Neuronal stem cell (in vitro differentiated cells): ENCODE measurements at regions not wholly inside any gene's neighbourhood (a gene's known extent, or its start where the extent isn't known, plus 50 kb on each side); places are given as distances from the start of the nearest gene placed in this dataset.

Source experiments
- DNase-seq: peaks from one replicate; pipeline ENCODE4 v3.0.0-alpha.2; 2013; ENCODE audit warnings: low spot score
- H2AFZ ChIP-seq: one replicate; pipeline ENCODE4 v1.6.1; 2013; ENCODE audit warnings: mild to moderate bottlenecking, low read length, inconsistent platforms
- H2AK5ac ChIP-seq: 2 replicates; pipeline ENCODE4 v1.6.1; 2013; ENCODE audit warnings: low read depth, mild to moderate bottlenecking, inconsistent platforms, low read length, moderate library complexity, mixed read lengths
- H2BK120ac ChIP-seq: 2 replicates; pipeline ENCODE4 v1.6.1; 2013; ENCODE audit warnings: low read depth, mild to moderate bottlenecking, inconsistent platforms, low read length, moderate library complexity, mixed read lengths
- H2BK12ac ChIP-seq: one replicate; pipeline ENCODE4 v1.6.1; 2013; ENCODE audit warnings: low read length, inconsistent platforms
- H2BK15ac ChIP-seq: 2 replicates; pipeline ENCODE4 v1.6.1; 2013; ENCODE audit warnings: mild to moderate bottlenecking, low read length, inconsistent platforms, mixed read lengths
- H2BK5ac ChIP-seq: one replicate; pipeline ENCODE4 v1.6.1; 2013; ENCODE audit warnings: inconsistent platforms, mild to moderate bottlenecking, low read length, moderate library complexity
- H3K14ac ChIP-seq: one replicate; pipeline ENCODE4 v1.6.1; 2013; ENCODE audit warnings: low read length, inconsistent platforms
- H3K18ac ChIP-seq: 2 replicates; pipeline ENCODE4 v1.6.1; 2013; ENCODE audit warnings: low read length, inconsistent platforms
- H3K23ac ChIP-seq: 2 replicates; pipeline ENCODE4 v1.6.1; 2013; ENCODE audit warnings: low read depth, mild to moderate bottlenecking, mixed read lengths, low read length, inconsistent platforms; ENCODE audit not compliant: poor library complexity
- H3K27ac ChIP-seq: replicated peaks from 3 replicates; pipeline ENCODE4 v1.5.1; 2013; ENCODE audit warnings: low read length, inconsistent platforms
- H3K27me3 ChIP-seq, 3 experiments: 2 replicates each; pipeline ENCODE4 v1.6.1; 2013; ENCODE audit warnings: low read length in 3 of 3, mild to moderate bottlenecking in 2 of 3, inconsistent platforms in 1 of 3, low read depth in 1 of 3, mixed read lengths in 1 of 3, moderate library complexity in 1 of 3; ENCODE audit not compliant: control insufficient read depth in 3 of 3, insufficient read depth in 3 of 3
- H3K36me3 ChIP-seq, 2 donors: replicated peaks in 1 of 2; 2 replicates each; pipeline ENCODE4 v1.6.1; 2013; ENCODE audit warnings: low read length in 2 of 2; ENCODE audit not compliant: control insufficient read depth in 2 of 2, insufficient read depth in 2 of 2
- H3K4ac ChIP-seq: 2 replicates; pipeline ENCODE4 v1.6.1; 2013; ENCODE audit warnings: inconsistent platforms, mild to moderate bottlenecking, low read length, moderate library complexity
- H3K4me1 ChIP-seq, 2 donors: 1 replicate in 1 of 2; 2 replicates in 1 of 2; pipeline ENCODE4 v1.6.1; 2013; ENCODE audit warnings: low read length in 2 of 2, low read depth in 1 of 2; ENCODE audit not compliant: control insufficient read depth in 2 of 2, insufficient read depth in 1 of 2
- H3K4me2 ChIP-seq: one replicate; pipeline ENCODE4 v1.6.1; 2013; ENCODE audit warnings: mild to moderate bottlenecking, low read length, inconsistent platforms; ENCODE audit not compliant: insufficient read depth, poor library complexity, severe bottlenecking
- H3K4me3 ChIP-seq, 2 donors: 2 replicates each; pipeline ENCODE4 v1.5.1; 2013; ENCODE audit warnings: low read length in 2 of 2, mild to moderate bottlenecking in 2 of 2, inconsistent platforms in 1 of 2, moderate library complexity in 1 of 2
- H3K79me1 ChIP-seq: one replicate; pipeline ENCODE4 v1.6.1; 2013; ENCODE audit warnings: low read depth, mild to moderate bottlenecking, inconsistent platforms, low read length, moderate library complexity
- H3K9ac ChIP-seq: one replicate; pipeline ENCODE4 v1.6.1; 2013; ENCODE audit warnings: mild to moderate bottlenecking, low read depth, low read length, inconsistent platforms; ENCODE audit not compliant: poor library complexity
- H3K9me3 ChIP-seq, 2 donors: replicated peaks in 1 of 2; 2 replicates each; pipeline versions ENCODE3 to v1.6.1; 2013; ENCODE audit warnings: low read length in 2 of 2, mild to moderate bottlenecking in 2 of 2, inconsistent platforms in 1 of 2, low read depth in 1 of 2, mixed read lengths in 1 of 2, moderate library complexity in 1 of 2; ENCODE audit not compliant: control insufficient read depth in 2 of 2, insufficient read depth in 1 of 2
- H4K8ac ChIP-seq: one replicate; pipeline ENCODE4 v1.6.1; 2013; ENCODE audit warnings: low read depth, mild to moderate bottlenecking, inconsistent platforms, low read length, moderate library complexity
- H4K91ac ChIP-seq: one replicate; pipeline ENCODE4 v1.6.1; 2013; ENCODE audit warnings: low read length, low read depth, mild to moderate bottlenecking, inconsistent platforms; ENCODE audit not compliant: poor library complexity
- WGBS, 2 donors: extraction: QIAGEN DNeasy Blood & Tissue Kit; methylation state at CpG; one replicate each; pipeline ENCODE4 v1.1.7; 2013; ENCODE audit warnings: missing lambda C conversion rate in 2 of 2, mixed read lengths in 1 of 2; ENCODE audit not compliant: insufficient read length in 2 of 2, insufficient replicate concordance in 1 of 2; ENCODE audit errors: extremely low coverage in 2 of 2; 5-methylcytosine and 5-hydroxymethylcytosine counted together

GRCh38 chr1:90768826-90769225 lies 51.7 kb upstream of the BARHL2 start:
- no peak for DNase-seq

GRCh38 chr1:90768098-90768497 lies 51.0 kb upstream of the BARHL2 start:
- Histone ChIP-seq H3K23ac (no peak overlapping the region), H3K27ac (no peak overlapping the region), H2BK120ac (no peak overlapping the region), H2BK12ac (no peak overlapping the region), H3K36me3 (no peaks in the 10 kb centered on the region), H3K79me1 (no peaks in the 10 kb centered on the region), H2AK5ac (no peak overlapping the region), H3K27me3 (no peaks in the 10 kb centered on the region), H2BK5ac (no peak overlapping the region), H4K91ac (no peak overlapping the region), H3K9me3 (no peaks in the 10 kb centered on the region), H2BK15ac (no peak overlapping the region), H3K4me1 (no peaks in the 10 kb centered on the region), H3K4me3 (no peak overlapping the region), H3K18ac (no peak overlapping the region), H3K14ac (no peak overlapping the region), H4K8ac (no peak overlapping the region), H2AFZ (no peak overlapping the region), H3K9ac (no peak overlapping the region), H3K4ac (no peak overlapping the region), H3K4me2 (no peak overlapping the region)
- WGBS, 2 donors: no CpG with 5 or more reads among the region's 1 CpG
- no peak for DNase-seq

More at GRCh38 chr1:90768826-90769225, 51.7 kb upstream of the BARHL2 start:
- Histone ChIP-seq H3K4ac (no peak overlapping the region), H3K9ac (no peak overlapping the region), H2BK120ac (no peak overlapping the region), H3K36me3 (no peaks in the 10 kb centered on the region), H3K23ac (no peak overlapping the region), H2BK5ac (no peak overlapping the region), H2AFZ (no peak overlapping the region), H3K4me2 (no peak overlapping the region), H3K9me3 (no peaks in the 10 kb centered on the region), H3K79me1 (no peaks in the 10 kb centered on the region), H3K4me1 (no peaks in the 10 kb centered on the region), H3K18ac (no peak overlapping the region), H2AK5ac (no peak overlapping the region), H4K91ac (no peak overlapping the region), H2BK15ac (no peak overlapping the region), H4K8ac (no peak overlapping the region), H3K14ac (no peak overlapping the region), H2BK12ac (no peak overlapping the region), H3K27me3 (no peaks in the 10 kb centered on the region), H3K4me3 (no peak overlapping the region), H3K27ac (no peak overlapping the region)
- no CpG with 5 or more reads among the region's 2 CpGs for whole genome bisulfite sequencing, 2 donors
